K562 (cell line): ENCODE measurements at regions not wholly inside any gene's neighbourhood (a gene's known extent, or its start where the extent isn't known, plus 50 kb on each side); places are given as distances from the start of the nearest gene placed in this dataset.

Experiments
- ATAC-seq: fragments of 200-7000 bp; cut with Tn5 transposase; 3 replicates; pipeline ENCODE4 v1.9.1; 2020; ENCODE audit warnings: moderate library complexity
- BruUV-seq: library from RNA; stranded (reverse); fragments of 400-500 nt; replicated peaks from 2 replicates; lab custom pipeline; 2021; lab: Mats Ljungman, UMichigan
- CTCF ChIA-PET: fragments of 300-600 bp; formaldehyde crosslinking; extraction: SDS; loops from one replicate; lab custom pipeline; 2021; ENCODE audit warnings: low intra/inter-chr PET ratio; lab: Yijun Ruan, JAX
- POLR2A ChIA-PET: fragments of 300-600, 350-650 bp; sonication (Branson Sonifier 250); formaldehyde crosslinking; extraction: SDS; loops from one replicate; lab custom pipeline; 2021; ENCODE audit warnings: antibody characterized with exemption, inconsistent platforms; lab: Yijun Ruan, JAX
- DNase-seq, 4 experiments: peaks; one replicate each; pipeline versions ENCODE4 v3.0.0 to v3.0.0-alpha.2; 2011 to 2018; ENCODE audit warnings: low spot score in 3 of 4, mixed read lengths in 3 of 4; ENCODE audit errors: extremely low read depth in 1 of 4
- FAIRE-seq: peaks from 2 replicates; lab custom pipeline; 2011; peaks lifted over from hg19 to GRCh38; lab: Jason Lieb, UNC
- H2AFZ ChIP-seq: 2 replicates; pipeline ENCODE4 v1.6.0; 2011; ENCODE audit warnings: low read depth, low read length, control low read depth, inconsistent platforms
- H3K27ac ChIP-seq: fragments of 200-600 bp; 3 replicates; pipeline ENCODE4 v1.8.0; 2011; ENCODE audit warnings: low read depth, mild to moderate bottlenecking, control low read depth, inconsistent platforms, low read length, moderate library complexity, mixed read lengths; ENCODE audit errors: extremely low read depth
- H3K27me3 ChIP-seq, 2 experiments: fragments of 300-600 bp in 1 of 2; 2 replicates in 1 of 2; 3 replicates in 1 of 2; pipeline versions ENCODE4 v1.6.0 to v1.8.0; 2011; ENCODE audit warnings: inconsistent platforms in 2 of 2, low read length in 2 of 2, mild to moderate bottlenecking in 1 of 2, mixed read lengths in 1 of 2, moderate library complexity in 1 of 2; ENCODE audit not compliant: control insufficient read depth in 2 of 2, insufficient read depth in 2 of 2
- H3K36me3 ChIP-seq: fragments of 300-600 bp; 3 replicates; pipeline ENCODE4 v1.8.0; 2011; ENCODE audit warnings: mild to moderate bottlenecking, low read length, inconsistent platforms; ENCODE audit not compliant: control insufficient read depth, insufficient read depth
- H3K4me1 ChIP-seq, 2 experiments: fragments of 200-600 bp in 1 of 2; replicated peaks in 1 of 2; 2 replicates in 1 of 2; 3 replicates in 1 of 2; pipeline versions ENCODE4 v1.5.1 to v1.8.0; 2011; ENCODE audit warnings: inconsistent platforms in 2 of 2, low read length in 2 of 2, mild to moderate bottlenecking in 1 of 2, mixed read lengths in 1 of 2, moderate library complexity in 1 of 2; ENCODE audit not compliant: control insufficient read depth in 2 of 2, insufficient read depth in 2 of 2
- H3K4me2 ChIP-seq: 2 replicates; pipeline ENCODE4 v1.6.1; 2011; ENCODE audit warnings: low read length, control low read depth, inconsistent platforms, mixed read lengths; ENCODE audit not compliant: insufficient read depth
- H3K4me3 ChIP-seq: fragments of 200-600 bp; sonication (generic), shearing (Covaris generic); 2 replicates; pipeline ENCODE4 v1.5.1; 2016; ENCODE audit warnings: control low read depth, inconsistent platforms
- H3K79me2 ChIP-seq: fragments of 200-600 bp; 3 replicates; pipeline ENCODE4 v1.8.0; 2011; ENCODE audit warnings: low read length, inconsistent platforms; ENCODE audit not compliant: control insufficient read depth, insufficient read depth
- H3K9ac ChIP-seq, 2 experiments: 2 replicates each; pipeline versions ENCODE4 v1.6.0 to v1.6.1; 2011; ENCODE audit warnings: low read depth in 2 of 2, low read length in 2 of 2, control low read depth in 1 of 2, inconsistent platforms in 1 of 2, mild to moderate bottlenecking in 1 of 2, mixed read lengths in 1 of 2; ENCODE audit not compliant: insufficient read depth in 1 of 2
- H3K9me1 ChIP-seq: one replicate; pipeline ENCODE4 v1.6.0; 2011; ENCODE audit warnings: inconsistent platforms, mild to moderate bottlenecking, low read length, moderate library complexity; ENCODE audit not compliant: control insufficient read depth, insufficient read depth
- H3K9me3 ChIP-seq: replicated peaks from 2 replicates; pipeline ENCODE4 v1.5.1; 2011; ENCODE audit warnings: low read depth, low read length, inconsistent platforms; ENCODE audit not compliant: control insufficient read depth, insufficient read depth
- H4K20me1 ChIP-seq: replicated peaks from 2 replicates; pipeline ENCODE4 v1.6.1; 2011; ENCODE audit warnings: low read length, inconsistent platforms, mixed read lengths; ENCODE audit not compliant: control insufficient read depth, insufficient read depth
- BCLAF1 ChIP-seq, 2 experiments: fragments of 450-650 bp in 1 of 2; IDR thresholded peaks; 2 replicates each; pipeline ENCODE4 v1.6.1; 2011 to 2017; ENCODE audit warnings: low read depth in 2 of 2, antibody characterized with exemption in 1 of 2, borderline replicate concordance in 1 of 2, low read length in 1 of 2, mild to moderate bottlenecking in 1 of 2, mixed read lengths in 1 of 2; ENCODE audit not compliant: control insufficient read depth in 1 of 2
- DACH1 ChIP-seq: fragments of 450-650 bp; IDR thresholded peaks from 2 replicates; pipeline ENCODE4 v1.6.1; 2018; ENCODE audit not compliant: partially characterized antibody
- GABPB1 ChIP-seq: sonication (generic); formaldehyde crosslinking; IDR thresholded peaks from 2 replicates; pipeline ENCODE4 v1.8.0; 2022; ENCODE audit warnings: mild to moderate bottlenecking, missing genetic modification reagents
- LCOR ChIP-seq: sonication (generic); formaldehyde crosslinking; IDR thresholded peaks from 2 replicates; pipeline ENCODE4 v1.8.0; 2022; ENCODE audit warnings: mild to moderate bottlenecking, missing genetic modification reagents
- MED1 ChIP-seq: sonication (generic); formaldehyde crosslinking; IDR thresholded peaks from 2 replicates; pipeline ENCODE4 v1.8.1; 2023; ENCODE audit warnings: missing genetic modification reagents, borderline replicate concordance
- MEIS2 ChIP-seq: fragments of 450-650 bp; IDR thresholded peaks from 2 replicates; pipeline ENCODE4 v1.6.1; 2014; ENCODE audit warnings: mild to moderate bottlenecking; ENCODE audit not compliant: partially characterized antibody
- NELFE ChIP-seq: IDR thresholded peaks from 2 replicates; pipeline ENCODE4 v1.6.1; 2011; ENCODE audit warnings: mild to moderate bottlenecking; ENCODE audit not compliant: insufficient read depth, insufficient read length
- PCBP2 ChIP-seq: fragments of 200-400 bp; formaldehyde crosslinking; IDR thresholded peaks from 2 replicates; pipeline ENCODE4 v1.6.1; 2018; ENCODE audit warnings: low read length, low read depth, mild to moderate bottlenecking, moderate library complexity; ENCODE audit not compliant: poor library complexity, severe bottlenecking
- RBM25 ChIP-seq: fragments of 200-400 bp; formaldehyde crosslinking; IDR thresholded peaks from 2 replicates; pipeline ENCODE4 v1.6.1; 2018; ENCODE audit warnings: low read length, low read depth, moderate library complexity; ENCODE audit not compliant: severe bottlenecking
- RNF2 ChIP-seq: sonication (generic); IDR thresholded peaks from 2 replicates; pipeline ENCODE4 v1.6.1; 2016
- TARDBP ChIP-seq: fragments of 450-650 bp; IDR thresholded peaks from 2 replicates; pipeline ENCODE4 v1.6.1; 2016
- XRCC5 ChIP-seq: fragments of 200-400 bp; formaldehyde crosslinking; IDR thresholded peaks from 2 replicates; pipeline ENCODE4 v1.6.1; 2017; ENCODE audit warnings: low read depth, mild to moderate bottlenecking, low read length
- ZNF140 ChIP-seq: fragments of 250-450 bp; sonication (Bioruptor Pico); IDR thresholded peaks from 2 replicates; pipeline ENCODE4 v1.8.0; 2021; ENCODE audit warnings: moderate library complexity, mild to moderate bottlenecking, inconsistent platforms
- ZNF780A ChIP-seq: fragments of 250-450 bp; sonication (Bioruptor Pico); IDR thresholded peaks from 2 replicates; pipeline ENCODE4 v1.5.0; 2021; ENCODE audit warnings: mild to moderate bottlenecking
- WGBS: fragments of 100-300 bp; shearing (Covaris generic); methylation state at CpG from one replicate; pipeline ENCODE4 v1.1.6; 2016; ENCODE audit warnings: low coverage, mixed read lengths; ENCODE audit not compliant: insufficient coverage; ENCODE audit errors: missing lambda C conversion rate; 5-methylcytosine and 5-hydroxymethylcytosine counted together
- in situ Hi-C: fragments of 300-500 bp; cut with MboI; formaldehyde crosslinking; loops from 4 replicates; pipeline ENCODE4 v1.15.0; 2018; ENCODE audit warnings: inconsistent platforms, mixed read lengths
- intact Hi-C: fragments of 100-400 bp; cut with micrococcal nuclease; formaldehyde crosslinking; loops from 2 replicates; pipeline ENCODE4 v1.14.2; 2022
- TF ChIP-seq, protein P1 (sequence below): fragments of 450-650 bp; IDR thresholded peaks from 2 replicates; pipeline ENCODE4 v1.6.1; 2018; ENCODE audit warnings: mild to moderate bottlenecking, low read depth; ENCODE audit not compliant: partially characterized antibody

- TF ChIP-seq, protein P1, sequence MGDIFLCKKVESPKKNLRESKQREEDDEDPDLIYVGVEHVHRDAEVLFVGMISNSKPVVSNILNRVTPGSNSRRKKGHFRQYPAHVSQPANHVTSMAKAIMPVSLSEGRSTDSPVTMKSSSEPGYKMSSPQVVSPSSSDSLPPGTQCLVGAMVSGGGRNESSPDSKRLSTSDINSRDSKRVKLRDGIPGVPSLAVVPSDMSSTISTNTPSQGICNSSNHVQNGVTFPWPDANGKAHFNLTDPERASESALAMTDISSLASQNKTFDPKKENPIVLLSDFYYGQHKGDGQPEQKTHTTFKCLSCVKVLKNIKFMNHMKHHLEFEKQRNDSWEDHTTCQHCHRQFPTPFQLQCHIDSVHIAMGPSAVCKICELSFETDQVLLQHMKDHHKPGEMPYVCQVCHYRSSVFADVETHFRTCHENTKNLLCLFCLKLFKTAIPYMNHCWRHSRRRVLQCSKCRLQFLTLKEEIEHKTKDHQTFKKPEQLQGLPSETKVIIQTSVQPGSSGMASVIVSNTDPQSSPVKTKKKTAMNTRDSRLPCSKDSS, result no peak
- TF ChIP-seq PCBP2 (no peak), ZNF780A (CRISPR knock-in tag) (no peak)
- TF ChIP-seq, all 486 proteins: peak for 0
Observed at GRCh38 chr5:117188211-117188610, 613.6 kb upstream of the SEMA6A start (continued).

DNA sequence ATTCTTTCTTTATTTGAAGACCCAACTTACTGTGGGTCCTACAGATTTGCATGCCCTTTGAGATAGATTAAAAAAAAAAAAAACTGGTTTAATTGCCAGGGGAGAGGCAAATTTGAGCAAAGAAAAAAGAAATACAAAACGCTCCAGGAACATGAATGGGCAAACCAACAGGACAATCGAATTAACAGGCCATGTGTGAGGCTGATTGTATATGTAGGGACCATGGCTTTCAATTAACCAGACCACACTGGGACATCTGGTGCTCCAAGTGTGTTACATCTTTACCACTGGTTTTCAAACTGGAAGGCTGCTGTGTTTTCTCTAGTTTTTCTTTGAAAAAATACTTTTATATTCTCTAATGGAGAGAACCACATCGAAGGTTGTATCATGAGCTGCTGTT lies 612.1 kb upstream of the SEMA6A start:
- no peak overlapping the region for H3K27ac ChIP-seq
- H3K79me2 ChIP-seq, result no peaks in the 10 kb centered on the region
- 0% methylated on average over 2 of the region's 3 CpGs for WGBS
- H3K36me3 ChIP-seq, result no peaks in the 10 kb centered on the region
- H3K27me3 ChIP-seq, result no peaks in the 10 kb centered on the region
- ATAC-seq (no peak), DNase-seq (no peak), FAIRE-seq (no peak)
- intact Hi-C loops (no loop called here), in situ Hi-C loops (no loop called here)
- no peak overlapping the region for H3K9ac ChIP-seq
- no peak overlapping the region for H3K4me3 ChIP-seq
- ChIA-PET CTCF (no interaction called here), POLR2A (no interaction called here)
- H4K20me1 ChIP-seq, result no peaks in the 10 kb centered on the region
- H2AFZ ChIP-seq, result no peak overlapping the region
- no peaks in the 10 kb centered on the region for H3K9me1 ChIP-seq
- no peaks in the 10 kb centered on the region for H3K4me1 ChIP-seq
- TF ChIP-seq RNF2, result no peak
- TF ChIP-seq RBM25, result no peak
- TF ChIP-seq ZNF140 (CRISPR knock-in tag), result no peak
- TF ChIP-seq XRCC5, result no peak
- no peak for TF ChIP-seq MEIS2
- TF ChIP-seq NELFE, result no peak
- TF ChIP-seq GABPB1 (CRISPR knock-in tag), result no peak
- TF ChIP-seq LCOR, result no peak
- TF ChIP-seq MED1 (CRISPR knock-in tag), result no peak
- TF ChIP-seq DACH1, result no peak
- no peak for TF ChIP-seq BCLAF1 (IDR thresholded peaks at IDR 0.05; ENCODE audit: borderline replicate concordance in 1 of 2, control insufficient read depth in 1 of 2, low read depth in 2 of 2, low read length in 1 of 2)
- no peak for TF ChIP-seq TARDBP
- no peak overlapping the region for H3K4me2 ChIP-seq
- H3K9me3 ChIP-seq, result peaks cover 6% of the 10 kb centered on the region; the same call in 1 of the 2 replicates
- no TSS peak for BruUV-seq
